ENCODE measurements at regions not wholly inside any gene's neighbourhood (a gene's known extent, or its start where the extent isn't known, plus 50 kb on each side); places are given as distances from the start of the nearest gene placed in this dataset.

GRCh38 chr7:88638583-88638982, 120.9 kb upstream of the ZNF804B start:
- Mint-ChIP-seq H3K4me3 (no peak overlapping the region), H3K9me3 (peaks cover 0 to 4% (median 3%) of the 10 kb centered on the region in 7 donors)
- no peak for ATAC-seq (ENCODE audit: low read depth in 2 of 2)

GRCh38 chr7:88637795-88638194, 121.7 kb upstream of the ZNF804B start:
- no peaks in the 10 kb centered on the region for H3K36me3 Mint-ChIP-seq
- H3K4me3 Mint-ChIP-seq = no peak overlapping the region
- peaks cover 0 to 4% (median 3%) of the 10 kb centered on the region in 7 donors for H3K9me3 Mint-ChIP-seq
- Histone ChIP-seq H3K4me1 (ENCODE audit: control insufficient read depth, insufficient read depth, low read length, poor library complexity, severe bottlenecking) (no peaks in the 10 kb centered on the region), H3K4me3 (ENCODE audit: low read depth, low read length) (no peak overlapping the region), H3K27me3 (ENCODE audit: control insufficient read depth, insufficient read depth, low read length) (no peaks in the 10 kb centered on the region), H3K36me3 (ENCODE audit: control insufficient read depth, insufficient read depth, low read length) (no peaks in the 10 kb centered on the region), H3K27ac (ENCODE audit: insufficient read depth, low read length, poor library complexity, severe bottlenecking) (no peak overlapping the region), H3K9me3 (ENCODE audit: control insufficient read depth in 2 of 2, low read length in 2 of 2) (peaks cover 0 to 2% of the 10 kb centered on the region in 2 experiments)
- no peak overlapping the region for H3K27ac Mint-ChIP-seq
- ATAC-seq (ENCODE audit: low read depth in 2 of 2) (no peak), DNase-seq (no peak)
- no peaks in the 10 kb centered on the region for H3K27me3 Mint-ChIP-seq
- no peaks in the 10 kb centered on the region for H3K4me1 Mint-ChIP-seq

More at GRCh38 chr7:88638583-88638982, 120.9 kb upstream of the ZNF804B start:
- Mint-ChIP-seq H3K27ac (no peak overlapping the region), H3K27me3 (no peaks in the 10 kb centered on the region), H3K36me3 (no peaks in the 10 kb centered on the region), H3K4me1 (no peaks in the 10 kb centered on the region)
- Histone ChIP-seq H3K27me3 (ENCODE audit: control insufficient read depth, insufficient read depth, low read length) (no peaks in the 10 kb centered on the region), H3K27ac (ENCODE audit: insufficient read depth, low read length, poor library complexity, severe bottlenecking) (no peak overlapping the region), H3K4me3 (ENCODE audit: low read depth, low read length) (no peak overlapping the region), H3K36me3 (ENCODE audit: control insufficient read depth, insufficient read depth, low read length) (no peaks in the 10 kb centered on the region), H3K9me3 (ENCODE audit: control insufficient read depth in 2 of 2, low read length in 2 of 2) (peaks cover 0 to 2% of the 10 kb centered on the region in 2 experiments), H3K4me1 (ENCODE audit: control insufficient read depth, insufficient read depth, low read length, poor library complexity, severe bottlenecking) (no peaks in the 10 kb centered on the region)
- no peak for DNase-seq

DNA sequence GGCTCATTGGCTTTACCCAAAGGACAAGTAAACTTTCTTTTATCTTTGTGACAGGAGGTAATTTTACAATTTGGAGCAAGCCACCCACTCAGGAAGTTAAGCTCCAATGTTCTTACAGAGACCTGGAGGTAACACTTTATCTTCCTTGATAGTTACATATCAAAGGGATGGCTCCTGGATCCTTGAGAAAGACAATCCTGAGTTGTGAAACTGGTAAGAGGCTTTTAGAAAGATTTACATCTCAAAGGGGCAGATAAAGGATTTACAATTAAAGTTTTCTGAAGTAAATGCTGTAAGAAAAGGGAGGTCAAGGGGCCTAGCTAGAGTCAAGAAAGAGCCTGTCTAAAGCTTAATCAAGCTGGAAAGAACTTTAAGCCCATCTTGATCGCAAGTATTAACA, 124.4 kb upstream of the ZNF804B start:
- Mint-ChIP-seq H3K4me1 (no peaks in the 10 kb centered on the region), H3K27me3 (no peaks in the 10 kb centered on the region), H3K36me3 (no peaks in the 10 kb centered on the region), H3K27ac (no peak overlapping the region), H3K4me3 (no peak overlapping the region), H3K9me3 (peaks cover 0 to 4% (median 2%) of the 10 kb centered on the region in 7 donors)
- H3K4me3 ChIP-seq (ENCODE audit: low read depth, low read length) = no peak overlapping the region
- no peak overlapping the region for H3K27ac ChIP-seq (ENCODE audit: insufficient read depth, low read length, poor library complexity, severe bottlenecking)
- H3K4me1 ChIP-seq (ENCODE audit: control insufficient read depth, insufficient read depth, low read length, poor library complexity, severe bottlenecking) = no peaks in the 10 kb centered on the region
- no peaks in the 10 kb centered on the region for H3K36me3 ChIP-seq (ENCODE audit: control insufficient read depth, insufficient read depth, low read length)
- H3K9me3 ChIP-seq (ENCODE audit: control insufficient read depth in 2 of 2, low read length in 2 of 2) = no peaks in the 10 kb centered on the region
- no peak for ATAC-seq (ENCODE audit: low read depth in 2 of 2)
- H3K27me3 ChIP-seq (ENCODE audit: control insufficient read depth, insufficient read depth, low read length) = no peaks in the 10 kb centered on the region
- no peak for DNase-seq

- no peaks in the 10 kb centered on the region for H3K27me3 ChIP-seq (ENCODE audit: control insufficient read depth, insufficient read depth, low read length)
- Mint-ChIP-seq H3K36me3 (no peaks in the 10 kb centered on the region), H3K27me3 (no peaks in the 10 kb centered on the region), H3K9me3 (peaks cover under 1 to 4% (median 3%) of the 10 kb centered on the region in 7 donors), H3K27ac (no peak overlapping the region), H3K4me3 (no peak overlapping the region), H3K4me1 (no peaks in the 10 kb centered on the region)
- no peak for DNase-seq
- no peaks in the 10 kb centered on the region for H3K9me3 ChIP-seq (ENCODE audit: control insufficient read depth in 2 of 2, low read length in 2 of 2)
- ATAC-seq (ENCODE audit: low read depth in 2 of 2) = no peak
- no peak overlapping the region for H3K27ac ChIP-seq (ENCODE audit: insufficient read depth, low read length, poor library complexity, severe bottlenecking)
- no peak overlapping the region for H3K4me3 ChIP-seq (ENCODE audit: low read depth, low read length)
- no peaks in the 10 kb centered on the region for H3K36me3 ChIP-seq (ENCODE audit: control insufficient read depth, insufficient read depth, low read length)
- no peaks in the 10 kb centered on the region for H3K4me1 ChIP-seq (ENCODE audit: control insufficient read depth, insufficient read depth, low read length, poor library complexity, severe bottlenecking)
Measured at GRCh38 chr7:88629559-88629958, 129.9 kb upstream of the ZNF804B start.

- Mint-ChIP-seq H3K9me3 (peaks cover 0 to 4% (median 3%) of the 10 kb centered on the region in 7 donors), H3K4me1 (no peaks in the 10 kb centered on the region), H3K4me3 (no peak overlapping the region), H3K27me3 (no peaks in the 10 kb centered on the region), H3K36me3 (no peaks in the 10 kb centered on the region), H3K27ac (no peak overlapping the region)
- Histone ChIP-seq H3K36me3 (ENCODE audit: control insufficient read depth, insufficient read depth, low read length) (no peaks in the 10 kb centered on the region), H3K9me3 (ENCODE audit: control insufficient read depth in 2 of 2, low read length in 2 of 2) (no peaks in the 10 kb centered on the region), H3K4me3 (ENCODE audit: low read depth, low read length) (no peak overlapping the region), H3K27me3 (ENCODE audit: control insufficient read depth, insufficient read depth, low read length) (no peaks in the 10 kb centered on the region), H3K4me1 (ENCODE audit: control insufficient read depth, insufficient read depth, low read length, poor library complexity, severe bottlenecking) (no peaks in the 10 kb centered on the region), H3K27ac (ENCODE audit: insufficient read depth, low read length, poor library complexity, severe bottlenecking) (no peak overlapping the region)
- ATAC-seq (ENCODE audit: low read depth in 2 of 2) (no peak), DNase-seq (no peak)
Measured at GRCh38 chr7:88628363-88629085, 131.0 kb upstream of the ZNF804B start.

DNA sequence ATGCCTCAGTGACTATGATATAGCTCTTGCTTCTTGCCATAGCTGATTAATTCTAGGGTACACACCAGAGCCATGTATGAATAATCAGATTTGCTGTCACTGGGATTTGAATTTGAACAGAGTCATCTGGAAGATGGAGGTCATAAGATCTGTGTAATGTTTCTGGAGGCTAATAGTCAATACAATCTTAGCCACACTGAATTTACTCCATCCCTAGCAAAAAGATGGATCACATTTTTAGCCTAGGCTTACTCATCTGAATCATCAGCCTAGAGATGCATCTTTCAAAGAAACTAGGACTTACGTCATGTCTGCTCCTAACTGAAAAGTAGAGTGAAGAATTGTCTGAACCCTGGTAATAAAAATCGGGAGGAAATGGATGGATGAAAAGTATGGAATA, 142.3 kb upstream of the ZNF804B start:
- no peaks in the 10 kb centered on the region for H3K27me3 Mint-ChIP-seq
- H3K36me3 Mint-ChIP-seq = no peaks in the 10 kb centered on the region

DNA sequence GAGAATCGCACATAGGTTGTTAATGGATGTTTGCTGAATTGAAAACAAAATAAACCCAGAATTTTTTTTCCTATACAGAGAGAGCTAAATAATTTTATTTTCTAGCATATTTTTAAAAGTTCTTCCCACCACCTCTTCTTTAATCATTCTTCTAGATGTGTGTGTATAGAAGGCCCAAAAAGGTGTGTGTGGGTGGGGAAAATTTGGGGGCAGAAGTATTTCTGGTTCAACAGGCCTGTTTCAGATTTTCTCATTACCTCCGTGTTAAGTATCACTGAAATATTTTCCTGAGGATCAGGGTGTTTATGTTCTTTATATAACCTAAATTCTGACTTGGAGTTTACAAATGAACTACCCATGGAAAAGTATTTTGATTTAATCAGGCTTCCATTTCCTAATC, 144.2 kb upstream of the ZNF804B start:
- Mint-ChIP-seq H3K9me3 (peaks cover 0 to 9% (median 2%) of the 10 kb centered on the region in 7 donors), H3K36me3 (no peaks in the 10 kb centered on the region), H3K4me1 (no peaks in the 10 kb centered on the region), H3K27me3 (no peaks in the 10 kb centered on the region), H3K4me3 (no peak overlapping the region), H3K27ac (no peak overlapping the region)
- Histone ChIP-seq H3K27me3 (ENCODE audit: control insufficient read depth, insufficient read depth, low read length) (no peaks in the 10 kb centered on the region), H3K9me3 (ENCODE audit: control insufficient read depth in 2 of 2, low read length in 2 of 2) (no peaks in the 10 kb centered on the region), H3K27ac (ENCODE audit: insufficient read depth, low read length, poor library complexity, severe bottlenecking) (no peak overlapping the region), H3K4me1 (ENCODE audit: control insufficient read depth, insufficient read depth, low read length, poor library complexity, severe bottlenecking) (no peaks in the 10 kb centered on the region), H3K36me3 (ENCODE audit: control insufficient read depth, insufficient read depth, low read length) (no peaks in the 10 kb centered on the region), H3K4me3 (ENCODE audit: low read depth, low read length) (no peak overlapping the region)
- ATAC-seq (ENCODE audit: low read depth in 2 of 2) = no peak
- no peak for DNase-seq

More for the DNA sequence above, 142.3 kb upstream of the ZNF804B start:
- Mint-ChIP-seq H3K4me1 (no peaks in the 10 kb centered on the region), H3K4me3 (no peak overlapping the region), H3K9me3 (peaks cover 0 to 9% (median 2%) of the 10 kb centered on the region in 7 donors), H3K27ac (no peak overlapping the region)
- Histone ChIP-seq H3K4me3 (ENCODE audit: low read depth, low read length) (no peak overlapping the region), H3K36me3 (ENCODE audit: control insufficient read depth, insufficient read depth, low read length) (no peaks in the 10 kb centered on the region), H3K9me3 (ENCODE audit: control insufficient read depth in 2 of 2, low read length in 2 of 2) (no peaks in the 10 kb centered on the region), H3K27me3 (ENCODE audit: control insufficient read depth, insufficient read depth, low read length) (no peaks in the 10 kb centered on the region), H3K27ac (ENCODE audit: insufficient read depth, low read length, poor library complexity, severe bottlenecking) (no peak overlapping the region), H3K4me1 (ENCODE audit: control insufficient read depth, insufficient read depth, low read length, poor library complexity, severe bottlenecking) (no peaks in the 10 kb centered on the region)
- DNase-seq (no peak), ATAC-seq (ENCODE audit: low read depth in 2 of 2) (no peak)

- H3K27me3 ChIP-seq (ENCODE audit: control insufficient read depth, insufficient read depth, low read length) = no peaks in the 10 kb centered on the region
- H3K9me3 Mint-ChIP-seq = peaks cover 0 to 9% (median 2%) of the 10 kb centered on the region in 7 donors
- no peak overlapping the region for H3K27ac Mint-ChIP-seq
- no peaks in the 10 kb centered on the region for H3K27me3 Mint-ChIP-seq
- no peaks in the 10 kb centered on the region for H3K9me3 ChIP-seq (ENCODE audit: control insufficient read depth in 2 of 2, low read length in 2 of 2)
- no peaks in the 10 kb centered on the region for H3K36me3 Mint-ChIP-seq
- no peak overlapping the region for H3K4me3 ChIP-seq (ENCODE audit: low read depth, low read length)
- no peaks in the 10 kb centered on the region for H3K4me1 ChIP-seq (ENCODE audit: control insufficient read depth, insufficient read depth, low read length, poor library complexity, severe bottlenecking)
- no peak for ATAC-seq (ENCODE audit: low read depth in 2 of 2)
- no peak overlapping the region for H3K4me3 Mint-ChIP-seq
- no peak overlapping the region for H3K27ac ChIP-seq (ENCODE audit: insufficient read depth, low read length, poor library complexity, severe bottlenecking)
- H3K4me1 Mint-ChIP-seq = no peaks in the 10 kb centered on the region
- DNase-seq = no peak
- H3K36me3 ChIP-seq (ENCODE audit: control insufficient read depth, insufficient read depth, low read length) = no peaks in the 10 kb centered on the region
Measured at GRCh38 chr7:88614736-88615135, 144.8 kb upstream of the ZNF804B start.
